GM19328 (cell line): ENCODE measurements at regions not wholly inside any gene's neighbourhood (a gene's known extent, or its start where the extent isn't known, plus 50 kb on each side); places are given as distances from the start of the nearest gene placed in this dataset.
"Not testable (repeated sequence)": the region's sequence is repeated elsewhere in the genome, so short reads cannot be mapped to it uniquely, and the experiment has no call there.

Source experiments
- ATAC-seq: cut with Tn5 transposase; IDR thresholded peaks from one replicate; pipeline ENCODE4 v1.9.1; 2021; ENCODE audit warnings: mild to moderate bottlenecking, moderate library complexity; ENCODE audit not compliant: unreplicated experiment

DNA sequence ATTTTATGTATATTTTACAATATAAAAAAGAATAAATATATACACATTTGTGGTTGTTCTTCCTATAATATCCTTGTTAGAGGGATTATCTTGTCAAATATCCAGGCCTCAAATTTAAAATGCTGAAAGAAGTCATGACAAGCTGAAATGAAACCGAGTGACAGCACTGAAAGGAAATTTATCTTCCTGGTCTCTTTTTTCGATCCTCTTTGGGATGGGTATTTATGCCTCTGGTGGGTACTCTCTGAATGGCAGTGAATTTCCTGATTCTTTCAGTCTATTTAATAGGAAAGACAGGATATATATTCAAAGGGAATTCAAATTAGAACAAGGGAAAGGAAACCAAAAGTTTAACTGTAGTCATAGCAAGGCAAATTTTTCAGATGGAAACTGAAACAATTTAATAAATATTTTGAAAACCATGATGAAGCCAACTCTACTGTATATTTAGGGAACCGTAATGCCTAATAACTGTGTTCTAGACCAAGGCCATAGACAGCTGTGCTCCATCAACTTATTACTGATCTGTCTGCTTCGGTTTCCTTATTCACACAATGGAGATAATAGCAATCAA, 97.9 kb downstream of the DLEU7 start:
- ATAC-seq, result no peak

DNA sequence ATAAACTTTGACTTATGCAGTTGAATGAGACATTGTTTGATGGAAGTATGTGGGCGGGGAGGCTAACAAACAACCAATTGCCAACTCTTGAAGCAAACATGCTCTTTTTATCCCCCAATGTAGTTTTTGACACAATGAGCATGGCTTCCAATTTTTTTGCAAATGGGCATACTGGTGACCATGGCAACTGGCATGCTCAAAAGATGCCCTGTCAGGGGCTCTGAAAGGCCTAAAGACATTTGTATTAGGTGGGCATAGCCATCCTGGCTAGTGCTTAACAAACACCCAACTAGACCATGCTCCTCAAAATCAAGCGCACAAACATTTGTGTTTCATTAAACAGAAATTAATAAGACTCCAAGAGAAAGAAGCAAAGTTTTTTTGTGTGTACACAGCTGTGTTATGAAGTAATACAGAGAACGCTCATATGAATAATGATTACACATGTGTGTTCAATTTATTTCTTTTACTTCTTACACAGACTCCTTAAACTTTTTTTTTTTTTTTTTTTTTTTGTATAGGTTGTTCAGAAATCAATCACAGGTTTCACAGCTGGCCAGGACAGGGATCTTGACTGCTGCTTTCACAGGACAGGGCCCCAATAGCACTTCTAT, 95.6 kb downstream of the DLEU7 start:
- no peak for ATAC-seq

DNA sequence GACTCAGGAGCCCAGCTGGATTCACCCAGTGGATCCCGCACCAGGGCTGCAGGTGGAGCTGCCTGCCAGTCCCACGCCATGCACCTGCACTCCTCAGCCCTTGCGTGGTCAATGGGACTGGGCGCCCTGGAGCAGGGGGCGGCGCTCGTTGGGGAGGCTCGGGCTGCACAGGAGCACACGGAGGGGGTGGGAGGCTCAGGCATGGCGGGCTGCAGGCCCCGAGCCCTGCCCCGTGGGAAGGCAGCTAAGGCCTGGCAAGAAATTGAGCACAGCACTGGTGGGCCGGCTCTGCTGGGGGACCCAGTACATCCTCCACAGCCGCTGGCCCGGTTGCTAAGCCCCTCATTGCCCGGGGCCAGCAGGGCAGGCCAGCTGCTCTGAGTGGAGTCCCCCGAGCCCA, 90.3 kb downstream of the DLEU7 start:
- not testable (repeated sequence) for ATAC-seq

DNA sequence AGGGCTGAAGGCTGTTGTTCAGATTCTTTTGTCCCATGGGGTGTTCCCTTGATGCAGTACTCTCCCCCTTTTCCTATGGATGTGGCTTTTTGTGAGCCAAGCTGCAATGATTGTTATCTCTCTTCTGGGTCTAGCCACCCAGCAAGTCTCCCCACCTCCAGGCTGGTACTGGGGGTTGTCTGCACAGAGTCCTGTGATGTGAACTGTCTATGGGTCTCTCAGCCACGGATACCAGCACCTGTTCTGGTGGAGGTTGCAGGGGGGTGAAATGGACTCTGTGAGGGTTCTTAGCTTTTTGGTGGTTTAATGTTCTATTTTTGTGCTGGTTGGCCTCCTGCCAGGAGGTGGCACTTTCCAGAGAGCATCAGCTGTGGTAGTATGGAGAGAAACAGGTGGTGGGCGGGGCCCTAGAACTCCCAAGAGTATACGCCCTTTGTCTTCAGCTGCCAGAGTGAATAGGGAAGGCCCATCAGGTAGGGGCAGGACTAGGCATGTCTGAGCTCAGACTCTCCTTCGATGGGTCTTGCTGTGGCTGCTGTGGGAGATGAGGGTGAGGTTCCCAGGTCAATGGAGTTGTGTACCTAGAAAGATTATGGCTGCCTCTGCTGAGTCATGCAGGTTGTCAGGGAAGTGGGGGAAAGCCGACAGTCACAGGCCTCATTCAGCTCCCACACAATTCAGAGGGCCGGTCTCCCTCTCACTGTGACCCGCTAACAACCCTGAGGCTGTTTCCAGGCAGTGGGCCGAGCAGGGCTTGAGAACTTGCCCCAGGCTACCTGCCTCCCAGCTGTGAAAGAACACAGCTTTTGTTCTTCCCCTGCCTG, 87.4 kb downstream of the DLEU7 start:
- ATAC-seq, result not testable (repeated sequence)

DNA sequence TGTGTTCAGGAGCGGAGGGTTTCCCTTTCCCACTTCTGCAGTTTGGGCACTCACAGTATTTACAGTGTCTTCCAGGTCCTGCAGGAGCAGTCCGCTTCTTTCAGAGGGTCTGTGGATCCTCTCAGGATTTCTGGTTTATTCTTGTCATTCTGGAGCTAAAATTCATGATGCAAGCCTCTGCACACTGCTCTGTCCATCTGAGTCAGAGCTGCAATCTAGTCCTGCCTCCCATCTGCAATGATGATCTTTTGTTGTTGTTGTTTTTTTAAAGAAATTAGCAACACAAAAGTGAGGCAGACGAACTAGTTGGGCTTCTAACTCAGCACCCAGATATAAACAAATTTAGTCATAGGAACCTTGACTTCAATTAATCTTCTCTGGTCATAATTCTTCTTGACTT, 86.5 kb downstream of the DLEU7 start:
- ATAC-seq, result no peak

DNA sequence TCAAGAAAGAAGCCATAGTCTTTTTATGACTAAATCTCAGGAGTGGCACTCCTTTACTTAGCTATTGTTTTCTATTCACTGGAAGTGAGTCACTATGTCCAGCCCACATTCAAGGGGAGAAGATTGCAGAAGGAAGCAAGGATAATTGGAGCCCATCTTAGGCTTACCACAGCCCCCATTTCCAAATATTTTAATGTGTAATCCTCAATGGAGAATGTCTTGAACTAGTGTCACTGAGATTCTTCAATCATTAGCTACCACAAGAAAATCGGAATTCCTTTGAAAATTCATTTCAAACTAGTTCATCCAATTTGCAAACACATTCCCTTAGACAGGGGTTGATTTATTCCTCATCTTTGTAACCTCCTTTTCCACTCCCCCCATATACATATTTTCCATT, 84.7 kb downstream of the DLEU7 start:
- ATAC-seq, result no peak

DNA sequence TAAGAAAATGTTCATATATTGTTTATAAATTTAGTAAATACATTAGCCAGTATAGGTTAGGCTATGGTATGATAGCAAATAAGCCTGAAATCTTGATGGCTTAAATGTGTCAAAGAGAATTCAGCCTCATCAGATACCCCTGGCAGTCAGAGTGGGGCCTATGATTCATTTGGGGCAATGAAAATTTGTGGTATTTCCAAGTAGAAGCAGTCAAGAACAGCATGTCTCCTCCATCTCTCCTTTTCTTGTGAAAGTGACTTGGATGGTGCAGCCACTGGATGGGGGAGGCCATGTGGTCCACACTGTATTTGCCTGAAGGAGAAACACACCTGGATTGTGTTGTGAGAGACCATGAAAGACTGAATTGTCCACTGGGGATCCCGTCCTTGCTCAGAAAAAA, 82.7 kb downstream of the DLEU7 start:
- ATAC-seq, result no peak

DNA sequence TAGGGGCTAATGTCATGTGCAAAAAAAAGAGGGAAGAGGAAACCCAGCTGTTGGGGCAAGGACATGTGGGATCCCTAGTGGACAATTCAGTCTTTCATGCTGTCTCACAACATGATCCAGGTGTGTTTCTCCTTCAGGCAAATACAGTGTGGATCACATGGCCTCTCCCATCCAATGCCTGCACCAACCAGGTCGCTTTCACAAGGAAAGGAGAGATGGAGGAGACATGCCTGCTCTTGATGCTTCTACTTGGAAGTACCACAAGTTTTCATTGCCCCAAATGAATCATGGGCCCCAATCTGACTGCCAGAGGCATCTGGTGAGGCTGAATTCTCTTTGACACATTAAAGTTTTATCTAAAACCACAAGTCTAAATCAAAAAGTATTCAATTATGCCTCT, 82.1 kb downstream of the DLEU7 start:
- ATAC-seq, result no peak

DNA sequence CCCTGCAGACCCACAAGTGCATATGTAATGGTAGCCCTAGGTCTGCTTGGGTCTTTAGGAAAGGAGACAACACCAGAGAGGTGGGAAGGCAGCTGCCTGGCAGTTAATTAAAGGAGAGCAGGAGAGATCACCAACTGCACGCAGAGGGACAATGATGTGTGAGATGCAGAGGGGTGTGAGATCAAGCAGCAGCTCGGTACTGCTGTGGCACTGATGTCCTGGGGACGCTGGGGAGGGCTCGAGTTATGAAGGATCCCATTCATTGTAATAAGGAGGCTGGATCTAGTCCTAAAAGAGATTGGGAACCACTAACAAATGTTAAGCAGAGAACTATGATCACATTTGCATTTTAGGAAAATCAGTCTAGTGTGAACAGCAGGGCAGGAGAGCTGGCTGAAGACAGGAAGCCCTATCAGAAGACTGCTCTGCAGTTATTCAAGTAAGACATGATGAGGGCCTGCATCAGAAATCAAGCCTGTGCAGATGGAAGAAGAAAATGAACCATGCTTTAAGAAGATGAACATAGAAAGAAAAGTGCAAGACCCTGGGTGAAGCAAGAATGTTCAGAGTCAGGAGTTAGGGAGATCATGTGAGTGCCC, 80.4 kb downstream of the DLEU7 start:
- ATAC-seq, result no peak

DNA sequence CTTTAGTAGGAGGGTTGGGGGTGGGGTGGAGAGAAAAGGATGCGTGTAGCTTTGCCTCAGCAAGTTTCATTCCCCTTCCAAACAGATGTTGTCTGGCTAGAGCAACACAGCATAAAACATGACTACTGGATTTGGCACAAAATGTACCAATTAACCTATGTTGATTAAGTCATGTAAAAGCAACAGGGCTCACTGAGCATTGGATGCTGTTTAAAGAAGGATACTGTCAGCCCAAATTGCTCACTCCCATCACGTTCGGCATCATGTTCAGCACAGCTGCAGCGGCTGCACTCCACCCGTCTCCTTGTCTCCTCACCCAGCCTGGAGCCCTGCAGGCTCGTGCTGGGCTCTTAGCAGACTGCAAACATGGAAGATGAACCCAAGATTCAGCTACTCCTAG, 77.5 kb downstream of the DLEU7 start:
- no peak for ATAC-seq

DNA sequence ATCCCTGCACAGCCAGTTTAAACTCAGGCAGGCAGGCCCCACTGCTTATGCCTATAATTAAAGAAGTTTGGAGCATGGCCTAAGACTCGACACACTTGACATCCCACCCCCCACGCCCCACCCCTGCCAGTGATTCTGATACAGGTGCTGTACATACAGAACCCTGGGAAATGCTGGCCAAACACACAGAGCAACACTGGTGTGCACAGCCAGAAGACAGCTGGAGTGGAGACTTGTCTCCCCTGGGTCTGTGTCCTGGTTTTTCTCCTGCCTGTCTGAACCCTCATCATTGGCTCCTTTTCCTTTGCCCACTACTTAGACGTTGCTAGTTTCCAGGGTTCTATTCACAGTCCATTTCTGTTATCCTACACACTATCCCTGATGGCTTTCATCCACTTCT, 76.8 kb downstream of the DLEU7 start:
- no peak for ATAC-seq

DNA sequence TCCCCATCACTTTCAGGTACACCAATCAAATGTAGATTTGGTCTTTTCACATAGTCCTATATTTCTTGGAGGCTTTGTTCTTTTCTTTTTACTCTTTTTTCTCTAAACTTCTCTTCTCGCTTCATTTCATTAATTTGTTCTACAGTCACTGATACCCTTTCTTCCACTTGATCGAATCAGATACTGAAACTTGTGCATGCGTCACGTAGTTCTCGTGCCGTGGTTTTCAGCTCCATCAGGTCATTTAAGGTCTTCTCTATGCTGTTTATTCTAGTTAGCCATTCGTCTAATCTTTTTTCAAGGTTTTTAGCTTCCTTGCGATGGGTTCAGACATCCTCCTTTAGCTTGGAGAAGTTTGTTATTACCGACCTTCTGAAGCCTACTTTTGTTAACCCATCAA, 70.6 kb downstream of the DLEU7 start:
- not testable (repeated sequence) for ATAC-seq
